HEK293 (cell line): ENCODE measurements at regions not wholly inside any gene's neighbourhood (a gene's known extent, or its start where the extent isn't known, plus 50 kb on each side); places are given as distances from the start of the nearest gene placed in this dataset.

ENCODE experiments used
- CTCF ChIA-PET: fragments of 350-600 bp; formaldehyde crosslinking; extraction: SDS; loops from one replicate; lab custom pipeline; 2021; ENCODE audit warnings: antibody characterized with exemption; lab: Yijun Ruan, JAX
- POLR2A ChIA-PET: fragments of 300-600 bp; formaldehyde crosslinking; extraction: SDS; loops from one replicate; lab custom pipeline; 2020; ENCODE audit warnings: antibody characterized with exemption, inconsistent platforms; lab: Yijun Ruan, JAX
- H3K27ac ChIP-seq: fragments of 200-500 bp; sonication (Bioruptor generic); 2 replicates; pipeline ENCODE4 v1.5.1; 2014; ENCODE audit warnings: low read depth, low read length, control low read depth, inconsistent platforms; ENCODE audit errors: extremely low read depth
- H3K36me3 ChIP-seq, 2 experiments: fragments of 200-500 bp in 1 of 2; sonication (Bioruptor generic) in 1 of 2; 1 replicate in 1 of 2; 2 replicates in 1 of 2; pipeline ENCODE4 v1.5.1; 2014 to 2017; ENCODE audit warnings: inconsistent platforms in 2 of 2, low read length in 2 of 2; ENCODE audit not compliant: control insufficient read depth in 2 of 2, insufficient read depth in 1 of 2
- H3K4me1 ChIP-seq: fragments of 200-500 bp; sonication (Bioruptor generic); 2 replicates; pipeline ENCODE4 v1.5.1; 2014; ENCODE audit warnings: mild to moderate bottlenecking, low read length, inconsistent platforms; ENCODE audit not compliant: control insufficient read depth, insufficient read depth
- H3K4me3 ChIP-seq: 2 replicates; pipeline ENCODE4 v1.5.1; 2011; ENCODE audit warnings: low read depth, mild to moderate bottlenecking, control low read depth, low read length, moderate library complexity
- H3K9me3 ChIP-seq: fragments of 200-500 bp; sonication (Bioruptor generic); 2 replicates; pipeline ENCODE4 v1.5.1; 2014; ENCODE audit warnings: low read depth, low read length, inconsistent platforms; ENCODE audit not compliant: control insufficient read depth, insufficient read depth
- GLI2 ChIP-seq: fragments of 450-650 bp; formaldehyde crosslinking; IDR thresholded peaks from 2 replicates; pipeline ENCODE4; 2017; ENCODE audit warnings: missing biosample characterization, missing genetic modification characterization, low read depth, borderline replicate concordance
- GLI4 ChIP-seq: fragments of 450-650 bp; formaldehyde crosslinking; IDR thresholded peaks from 2 replicates; pipeline ENCODE4 v1.5.1; 2016; ENCODE audit warnings: missing biosample characterization, missing genetic modification characterization
- KLF16 ChIP-seq: fragments of 450-650 bp; formaldehyde crosslinking; IDR thresholded peaks from 2 replicates; pipeline ENCODE4 v1.5.1; 2017; ENCODE audit warnings: missing biosample characterization, missing genetic modification characterization
- KLF9 ChIP-seq: fragments of 450-650 bp; formaldehyde crosslinking; IDR thresholded peaks from 2 replicates; pipeline ENCODE4 v1.5.1; 2016; ENCODE audit warnings: missing biosample characterization, missing genetic modification characterization, low read depth
- PRDM1 ChIP-seq: fragments of 450-650 bp; formaldehyde crosslinking; IDR thresholded peaks from 2 replicates; pipeline ENCODE4; 2016; ENCODE audit warnings: missing biosample characterization, missing genetic modification characterization
- REPIN1 ChIP-seq: fragments of 450-650 bp; formaldehyde crosslinking; IDR thresholded peaks from 2 replicates; pipeline ENCODE4 v1.5.1; 2017; ENCODE audit warnings: missing biosample characterization, missing genetic modification characterization, low read depth
- SP7 ChIP-seq: fragments of 450-650 bp; formaldehyde crosslinking; IDR thresholded peaks from 2 replicates; pipeline ENCODE4 v1.5.1; 2016; ENCODE audit warnings: missing biosample characterization, missing genetic modification characterization
- ZBTB1 ChIP-seq: fragments of 450-650 bp; formaldehyde crosslinking; IDR thresholded peaks from 2 replicates; pipeline ENCODE4 v1.5.1; 2016; ENCODE audit warnings: missing biosample characterization, missing genetic modification characterization
- ZBTB20 ChIP-seq: fragments of 450-650 bp; formaldehyde crosslinking; IDR thresholded peaks from 2 replicates; pipeline ENCODE4 v1.5.1; 2016; ENCODE audit warnings: missing biosample characterization, missing genetic modification characterization
- ZFP41 ChIP-seq: fragments of 450-650 bp; formaldehyde crosslinking; IDR thresholded peaks from 2 replicates; pipeline ENCODE4 v1.5.1; 2016; ENCODE audit warnings: missing biosample characterization, missing genetic modification characterization, borderline replicate concordance
- ZIC2 ChIP-seq: fragments of 450-650 bp; formaldehyde crosslinking; IDR thresholded peaks from 2 replicates; pipeline ENCODE4 v1.5.1; 2016; ENCODE audit warnings: missing biosample characterization, missing genetic modification characterization
- ZNF133 ChIP-seq: fragments of 450-650 bp; formaldehyde crosslinking; IDR thresholded peaks from 2 replicates; pipeline ENCODE4 v1.5.1; 2016; ENCODE audit warnings: missing biosample characterization, missing genetic modification characterization
- ZNF140 ChIP-seq: fragments of 450-650 bp; formaldehyde crosslinking; IDR thresholded peaks from 2 replicates; pipeline ENCODE4 v1.5.1; 2016; ENCODE audit warnings: missing biosample characterization, missing genetic modification characterization
- ZNF155 ChIP-seq: fragments of 450-650 bp; formaldehyde crosslinking; IDR thresholded peaks from 2 replicates; pipeline ENCODE4 v1.5.1; 2016; ENCODE audit warnings: missing biosample characterization, missing genetic modification characterization
- ZNF2 ChIP-seq: fragments of 450-650 bp; formaldehyde crosslinking; IDR thresholded peaks from 2 replicates; pipeline ENCODE4 v1.5.1; 2016; ENCODE audit warnings: missing biosample characterization, missing genetic modification characterization
- ZNF292 ChIP-seq: fragments of 450-650 bp; formaldehyde crosslinking; IDR thresholded peaks from 2 replicates; pipeline ENCODE4 v1.5.1; 2016; ENCODE audit warnings: low read depth, missing biosample characterization, missing genetic modification characterization, borderline replicate concordance
- ZNF302 ChIP-seq: fragments of 450-650 bp; formaldehyde crosslinking; IDR thresholded peaks from 2 replicates; pipeline ENCODE4 v1.5.1; 2016; ENCODE audit warnings: missing biosample characterization, missing genetic modification characterization, low read depth
- ZNF510 ChIP-seq: fragments of 450-650 bp; formaldehyde crosslinking; IDR thresholded peaks from 2 replicates; pipeline ENCODE4 v1.5.1; 2018; ENCODE audit warnings: mild to moderate bottlenecking, missing genetic modification characterization, missing biosample characterization; ENCODE audit not compliant: insufficient replicate concordance
- ZNF529 ChIP-seq: fragments of 450-650 bp; formaldehyde crosslinking; IDR thresholded peaks from 2 replicates; pipeline ENCODE4 v1.5.1; 2017; ENCODE audit warnings: missing genetic modification characterization, missing biosample characterization; ENCODE audit not compliant: insufficient replicate concordance
- ZNF544 ChIP-seq: fragments of 450-650 bp; formaldehyde crosslinking; IDR thresholded peaks from 2 replicates; pipeline ENCODE4 v1.5.0; 2017; ENCODE audit warnings: missing biosample characterization, missing genetic modification characterization
- ZNF571 ChIP-seq: fragments of 450-650 bp; formaldehyde crosslinking; IDR thresholded peaks from 2 replicates; pipeline ENCODE4 v1.5.0; 2017; ENCODE audit warnings: missing biosample characterization, missing genetic modification characterization
- ZNF623 ChIP-seq: fragments of 450-650 bp; formaldehyde crosslinking; IDR thresholded peaks from 2 replicates; pipeline ENCODE4 v1.5.1; 2016; ENCODE audit warnings: missing biosample characterization, missing genetic modification characterization
- ZNF629 ChIP-seq: fragments of 450-650 bp; formaldehyde crosslinking; IDR thresholded peaks from 2 replicates; pipeline ENCODE4 v1.5.1; 2017; ENCODE audit warnings: missing biosample characterization, missing genetic modification characterization
- ZNF776 ChIP-seq: fragments of 450-650 bp; formaldehyde crosslinking; IDR thresholded peaks from 2 replicates; pipeline ENCODE4 v1.5.0; 2017; ENCODE audit warnings: missing biosample characterization, missing genetic modification characterization, borderline replicate concordance
- ZNF777 ChIP-seq: fragments of 450-650 bp; formaldehyde crosslinking; IDR thresholded peaks from 2 replicates; pipeline ENCODE4 v1.5.1; 2017; ENCODE audit warnings: missing biosample characterization, missing genetic modification characterization, borderline replicate concordance
- ZSCAN23 ChIP-seq: fragments of 450-650 bp; formaldehyde crosslinking; IDR thresholded peaks from 2 replicates; pipeline ENCODE4 v1.5.1; 2016; ENCODE audit warnings: missing biosample characterization, missing genetic modification characterization
- TF ChIP-seq, protein P1 (sequence below): fragments of 450-650 bp; formaldehyde crosslinking; IDR thresholded peaks from 2 replicates; pipeline ENCODE4 v1.5.1; 2016; ENCODE audit warnings: missing biosample characterization, missing genetic modification characterization
- TF ChIP-seq, protein P2 (sequence below): fragments of 450-650 bp; formaldehyde crosslinking; IDR thresholded peaks from 2 replicates; pipeline ENCODE4 v1.5.1; 2016; ENCODE audit warnings: missing biosample characterization, missing genetic modification characterization
- TF ChIP-seq, protein P3 (sequence below): fragments of 450-650 bp; IDR thresholded peaks from 2 replicates; pipeline ENCODE4 v1.5.1; 2018; ENCODE audit warnings: missing biosample characterization, mild to moderate bottlenecking, missing genetic modification characterization
- TF ChIP-seq, protein P4 (sequence below): fragments of 450-650 bp; formaldehyde crosslinking; IDR thresholded peaks from 2 replicates; pipeline ENCODE4 v1.5.1; 2017; ENCODE audit warnings: missing biosample characterization, missing genetic modification characterization
- TF ChIP-seq, protein P5 (sequence below): fragments of 450-650 bp; formaldehyde crosslinking; IDR thresholded peaks from 2 replicates; pipeline ENCODE4 v1.5.1; 2016; ENCODE audit warnings: missing biosample characterization, missing genetic modification characterization, borderline replicate concordance
- TF ChIP-seq, protein P6 (sequence below): fragments of 450-650 bp; formaldehyde crosslinking; IDR thresholded peaks from 2 replicates; pipeline ENCODE4 v1.5.1; 2016; ENCODE audit warnings: missing biosample characterization, missing genetic modification characterization, borderline replicate concordance

DNA sequence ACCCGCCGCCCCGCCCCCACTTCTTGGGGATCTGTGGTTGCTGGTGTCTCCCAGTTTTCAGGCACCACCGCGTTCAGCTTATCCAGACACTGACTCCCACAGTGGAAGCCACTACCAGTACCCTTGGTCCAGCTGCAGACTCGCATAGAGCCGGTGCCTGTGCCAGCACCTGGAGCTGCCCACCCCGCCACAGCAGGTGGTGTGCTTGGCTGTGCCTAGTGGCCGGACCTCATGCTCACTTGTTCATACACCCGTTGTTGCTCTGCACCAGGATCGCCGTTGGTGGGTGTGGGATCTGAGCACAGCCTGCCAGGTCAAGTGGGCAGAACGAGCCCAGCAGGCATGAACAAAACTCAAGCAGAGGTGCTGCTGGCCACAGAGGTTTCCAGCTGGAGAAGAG is 673.2 kb downstream of the RERGL start:
- CTCF ChIA-PET = no interaction called here
- H3K9me3 ChIP-seq = no peaks in the 10 kb centered on the region

DNA sequence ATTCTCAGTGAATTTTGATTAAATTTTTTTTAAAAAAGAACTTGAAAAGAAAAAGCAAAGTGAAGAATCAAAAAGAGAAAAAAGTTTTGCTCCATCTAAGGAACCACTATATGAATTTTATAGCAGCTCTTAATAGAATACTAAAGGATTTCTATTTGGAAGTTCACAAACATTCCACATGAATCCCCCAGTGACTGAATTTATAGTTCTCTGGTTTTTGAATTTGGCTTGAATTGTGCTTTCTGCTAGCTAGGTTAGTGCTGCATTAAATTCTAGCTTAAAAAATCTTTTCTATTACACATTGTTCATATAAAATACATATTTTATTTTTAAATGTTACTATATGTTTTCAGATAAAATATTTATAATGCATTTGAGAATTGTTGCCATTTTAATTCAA is 675.4 kb downstream of the RERGL start:
- ChIA-PET POLR2A (no interaction called here), CTCF (no interaction called here)
- Histone ChIP-seq H3K27ac (no peak overlapping the region), H3K4me1 (no peaks in the 10 kb centered on the region), H3K36me3 (no peaks in the 10 kb centered on the region), H3K9me3 (no peaks in the 10 kb centered on the region), H3K4me3 (no peak overlapping the region)
- TF ChIP-seq ZNF133 (tag by site-specific recombination) (no peak), GLI2 (no peak), ZFP41 (no peak), ZIC2 (tag by site-specific recombination) (no peak), ZNF544 (no peak), SP7 (tag by site-specific recombination) (no peak), ZNF629 (tag by site-specific recombination) (no peak), ZNF302 (tag by site-specific recombination) (no peak), PRDM1 (tag by site-specific recombination) (no peak), ZSCAN23 (tag by site-specific recombination) (no peak)
- TF ChIP-seq, protein P1, sequence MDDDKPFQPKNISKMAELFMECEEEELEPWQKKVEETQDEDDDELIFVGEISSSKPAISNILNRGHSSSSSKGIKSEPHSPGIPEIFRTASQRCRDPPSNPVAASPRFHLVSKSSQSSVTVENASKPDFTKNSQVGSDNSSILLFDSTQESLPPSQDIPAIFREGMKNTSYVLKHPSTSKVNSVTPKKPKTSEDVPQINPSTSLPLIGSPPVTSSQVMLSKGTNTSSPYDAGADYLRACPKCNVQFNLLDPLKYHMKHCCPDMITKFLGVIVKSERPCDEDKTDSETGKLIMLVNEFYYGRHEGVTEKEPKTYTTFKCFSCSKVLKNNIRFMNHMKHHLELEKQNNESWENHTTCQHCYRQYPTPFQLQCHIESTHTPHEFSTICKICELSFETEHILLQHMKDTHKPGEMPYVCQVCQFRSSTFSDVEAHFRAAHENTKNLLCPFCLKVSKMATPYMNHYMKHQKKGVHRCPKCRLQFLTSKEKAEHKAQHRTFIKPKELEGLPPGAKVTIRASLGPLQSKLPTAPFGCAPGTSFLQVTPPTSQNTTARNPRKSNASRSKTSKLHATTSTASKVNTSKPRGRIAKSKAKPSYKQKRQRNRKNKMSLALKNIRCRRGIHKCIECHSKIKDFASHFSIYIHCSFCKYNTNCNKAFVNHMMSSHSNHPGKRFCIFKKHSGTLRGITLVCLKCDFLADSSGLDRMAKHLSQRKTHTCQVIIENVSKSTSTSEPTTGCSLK = no peak
- TF ChIP-seq, protein P2, sequence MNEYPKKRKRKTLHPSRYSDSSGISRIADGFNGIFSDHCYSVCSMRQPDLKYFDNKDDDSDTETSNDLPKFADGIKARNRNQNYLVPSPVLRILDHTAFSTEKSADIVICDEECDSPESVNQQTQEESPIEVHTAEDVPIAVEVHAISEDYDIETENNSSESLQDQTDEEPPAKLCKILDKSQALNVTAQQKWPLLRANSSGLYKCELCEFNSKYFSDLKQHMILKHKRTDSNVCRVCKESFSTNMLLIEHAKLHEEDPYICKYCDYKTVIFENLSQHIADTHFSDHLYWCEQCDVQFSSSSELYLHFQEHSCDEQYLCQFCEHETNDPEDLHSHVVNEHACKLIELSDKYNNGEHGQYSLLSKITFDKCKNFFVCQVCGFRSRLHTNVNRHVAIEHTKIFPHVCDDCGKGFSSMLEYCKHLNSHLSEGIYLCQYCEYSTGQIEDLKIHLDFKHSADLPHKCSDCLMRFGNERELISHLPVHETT (tag by site-specific recombination) = no peak

More for the DNA sequence above, 673.2 kb downstream of the RERGL start:
- Histone ChIP-seq H3K27ac (no peak overlapping the region), H3K4me1 (no peaks in the 10 kb centered on the region), H3K4me3 (no peak overlapping the region), H3K36me3 (no peaks in the 10 kb centered on the region)
- POLR2A ChIA-PET = no interaction called here
- TF ChIP-seq ZNF529 (no peak), KLF9 (no peak), REPIN1 (tag by site-specific recombination) (no peak), GLI4 (tag by site-specific recombination) (no peak), ZNF140 (tag by site-specific recombination) (no peak), ZNF292 (no peak), ZNF2 (tag by site-specific recombination) (no peak), ZNF777 (no peak), ZNF155 (tag by site-specific recombination) (no peak), ZNF571 (no peak), ZNF776 (tag by site-specific recombination) (no peak), ZBTB1 (no peak), ZNF510 (tag by site-specific recombination) (no peak), ZBTB20 (no peak), KLF16 (no peak), ZNF623 (no peak)
- TF ChIP-seq, protein P3, sequence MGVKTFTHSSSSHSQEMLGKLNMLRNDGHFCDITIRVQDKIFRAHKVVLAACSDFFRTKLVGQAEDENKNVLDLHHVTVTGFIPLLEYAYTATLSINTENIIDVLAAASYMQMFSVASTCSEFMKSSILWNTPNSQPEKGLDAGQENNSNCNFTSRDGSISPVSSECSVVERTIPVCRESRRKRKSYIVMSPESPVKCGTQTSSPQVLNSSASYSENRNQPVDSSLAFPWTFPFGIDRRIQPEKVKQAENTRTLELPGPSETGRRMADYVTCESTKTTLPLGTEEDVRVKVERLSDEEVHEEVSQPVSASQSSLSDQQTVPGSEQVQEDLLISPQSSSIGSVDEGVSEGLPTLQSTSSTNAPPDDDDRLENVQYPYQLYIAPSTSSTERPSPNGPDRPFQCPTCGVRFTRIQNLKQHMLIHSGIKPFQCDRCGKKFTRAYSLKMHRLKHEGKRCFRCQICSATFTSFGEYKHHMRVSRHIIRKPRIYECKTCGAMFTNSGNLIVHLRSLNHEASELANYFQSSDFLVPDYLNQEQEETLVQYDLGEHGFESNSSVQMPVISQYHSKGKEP = no peak
- TF ChIP-seq, protein P4, sequence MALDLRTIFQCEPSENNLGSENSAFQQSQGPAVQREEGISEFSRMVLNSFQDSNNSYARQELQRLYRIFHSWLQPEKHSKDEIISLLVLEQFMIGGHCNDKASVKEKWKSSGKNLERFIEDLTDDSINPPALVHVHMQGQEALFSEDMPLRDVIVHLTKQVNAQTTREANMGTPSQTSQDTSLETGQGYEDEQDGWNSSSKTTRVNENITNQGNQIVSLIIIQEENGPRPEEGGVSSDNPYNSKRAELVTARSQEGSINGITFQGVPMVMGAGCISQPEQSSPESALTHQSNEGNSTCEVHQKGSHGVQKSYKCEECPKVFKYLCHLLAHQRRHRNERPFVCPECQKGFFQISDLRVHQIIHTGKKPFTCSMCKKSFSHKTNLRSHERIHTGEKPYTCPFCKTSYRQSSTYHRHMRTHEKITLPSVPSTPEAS (tag by site-specific recombination) = no peak
- TF ChIP-seq, protein P5, sequence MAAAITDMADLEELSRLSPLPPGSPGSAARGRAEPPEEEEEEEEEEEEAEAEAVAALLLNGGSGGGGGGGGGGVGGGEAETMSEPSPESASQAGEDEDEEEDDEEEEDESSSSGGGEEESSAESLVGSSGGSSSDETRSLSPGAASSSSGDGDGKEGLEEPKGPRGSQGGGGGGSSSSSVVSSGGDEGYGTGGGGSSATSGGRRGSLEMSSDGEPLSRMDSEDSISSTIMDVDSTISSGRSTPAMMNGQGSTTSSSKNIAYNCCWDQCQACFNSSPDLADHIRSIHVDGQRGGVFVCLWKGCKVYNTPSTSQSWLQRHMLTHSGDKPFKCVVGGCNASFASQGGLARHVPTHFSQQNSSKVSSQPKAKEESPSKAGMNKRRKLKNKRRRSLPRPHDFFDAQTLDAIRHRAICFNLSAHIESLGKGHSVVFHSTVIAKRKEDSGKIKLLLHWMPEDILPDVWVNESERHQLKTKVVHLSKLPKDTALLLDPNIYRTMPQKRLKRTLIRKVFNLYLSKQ (tag by site-specific recombination) = no peak
- TF ChIP-seq, protein P6, sequence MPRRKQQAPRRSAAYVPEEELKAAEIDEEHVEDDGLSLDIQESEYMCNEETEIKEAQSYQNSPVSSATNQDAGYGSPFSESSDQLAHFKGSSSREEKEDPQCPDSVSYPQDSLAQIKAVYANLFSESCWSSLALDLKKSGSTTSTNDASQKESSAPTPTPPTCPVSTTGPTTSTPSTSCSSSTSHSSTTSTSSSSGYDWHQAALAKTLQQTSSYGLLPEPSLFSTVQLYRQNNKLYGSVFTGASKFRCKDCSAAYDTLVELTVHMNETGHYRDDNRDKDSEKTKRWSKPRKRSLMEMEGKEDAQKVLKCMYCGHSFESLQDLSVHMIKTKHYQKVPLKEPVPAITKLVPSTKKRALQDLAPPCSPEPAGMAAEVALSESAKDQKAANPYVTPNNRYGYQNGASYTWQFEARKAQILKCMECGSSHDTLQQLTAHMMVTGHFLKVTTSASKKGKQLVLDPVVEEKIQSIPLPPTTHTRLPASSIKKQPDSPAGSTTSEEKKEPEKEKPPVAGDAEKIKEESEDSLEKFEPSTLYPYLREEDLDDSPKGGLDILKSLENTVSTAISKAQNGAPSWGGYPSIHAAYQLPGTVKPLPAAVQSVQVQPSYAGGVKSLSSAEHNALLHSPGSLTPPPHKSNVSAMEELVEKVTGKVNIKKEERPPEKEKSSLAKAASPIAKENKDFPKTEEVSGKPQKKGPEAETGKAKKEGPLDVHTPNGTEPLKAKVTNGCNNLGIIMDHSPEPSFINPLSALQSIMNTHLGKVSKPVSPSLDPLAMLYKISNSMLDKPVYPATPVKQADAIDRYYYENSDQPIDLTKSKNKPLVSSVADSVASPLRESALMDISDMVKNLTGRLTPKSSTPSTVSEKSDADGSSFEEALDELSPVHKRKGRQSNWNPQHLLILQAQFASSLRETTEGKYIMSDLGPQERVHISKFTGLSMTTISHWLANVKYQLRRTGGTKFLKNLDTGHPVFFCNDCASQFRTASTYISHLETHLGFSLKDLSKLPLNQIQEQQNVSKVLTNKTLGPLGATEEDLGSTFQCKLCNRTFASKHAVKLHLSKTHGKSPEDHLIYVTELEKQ (tag by site-specific recombination) = no peak
